HG03442 (cell line): ENCODE measurements at regions not wholly inside any gene's neighbourhood (a gene's known extent, or its start where the extent isn't known, plus 50 kb on each side); places are given as distances from the start of the nearest gene placed in this dataset.
"Not testable (repeated sequence)": the region's sequence is repeated elsewhere in the genome, so short reads cannot be mapped to it uniquely, and the experiment has no call there.

Experiments used
- ATAC-seq: cut with Tn5 transposase; IDR thresholded peaks from one replicate; pipeline ENCODE4 v1.9.1; 2021; ENCODE audit warnings: mild to moderate bottlenecking, moderate library complexity; ENCODE audit not compliant: unreplicated experiment

DNA sequence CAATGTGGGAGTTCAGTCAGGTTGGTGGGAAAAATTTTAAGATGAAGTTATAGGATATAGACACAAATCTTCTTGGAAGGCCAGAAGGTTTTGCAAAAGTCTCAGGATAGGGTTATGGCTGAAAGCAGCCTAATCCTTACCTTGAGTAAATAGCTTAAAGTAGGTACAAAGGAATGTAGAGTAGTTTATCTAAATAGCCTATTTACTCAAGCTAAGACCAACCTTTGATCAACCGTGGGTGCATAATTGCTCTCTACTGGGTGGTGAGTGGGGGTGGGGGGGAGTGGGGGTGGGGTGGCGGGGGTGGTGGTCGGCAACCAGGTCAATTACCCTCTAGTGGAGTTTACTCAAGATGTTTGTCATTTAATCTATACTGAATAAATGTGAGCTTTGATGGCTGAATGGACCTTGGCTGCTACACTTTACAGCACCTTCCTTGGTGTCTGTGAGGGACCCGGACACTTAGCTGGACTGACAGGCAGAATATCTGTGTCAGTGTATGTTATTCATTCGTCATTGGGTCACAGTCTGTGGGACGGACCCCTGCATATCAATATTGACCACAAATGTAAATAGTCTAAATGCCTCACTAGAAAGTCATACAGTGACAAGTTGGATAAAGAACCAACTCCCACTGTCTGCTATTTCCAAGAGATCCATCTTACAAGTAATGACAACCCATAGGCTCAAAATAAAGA lies 545.7 kb upstream of the PABPC4L start:
- no peak for ATAC-seq

GRCh38 chr4:134740290-134740689 lies 538.7 kb upstream of the PABPC4L start:
- no peak for ATAC-seq

DNA sequence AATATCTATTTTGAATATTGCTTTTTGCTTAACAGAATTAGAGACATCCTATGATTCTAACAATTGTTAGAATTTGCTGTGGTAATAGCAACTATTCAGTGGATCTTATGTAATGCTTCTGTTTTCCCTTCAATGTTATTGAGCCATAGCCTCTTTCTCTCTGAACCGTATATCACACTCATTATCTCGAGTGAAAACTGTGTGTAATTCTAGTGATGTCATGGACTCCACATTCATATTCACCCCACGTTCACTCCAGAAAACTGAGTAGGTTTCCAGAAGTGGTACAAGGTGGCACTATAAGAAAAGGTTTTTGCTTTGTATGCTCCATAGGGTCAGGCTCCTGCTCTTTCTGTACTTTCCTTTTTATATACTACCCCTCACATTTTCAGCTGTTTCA lies 534.3 kb upstream of the PABPC4L start:
- no peak for ATAC-seq

DNA sequence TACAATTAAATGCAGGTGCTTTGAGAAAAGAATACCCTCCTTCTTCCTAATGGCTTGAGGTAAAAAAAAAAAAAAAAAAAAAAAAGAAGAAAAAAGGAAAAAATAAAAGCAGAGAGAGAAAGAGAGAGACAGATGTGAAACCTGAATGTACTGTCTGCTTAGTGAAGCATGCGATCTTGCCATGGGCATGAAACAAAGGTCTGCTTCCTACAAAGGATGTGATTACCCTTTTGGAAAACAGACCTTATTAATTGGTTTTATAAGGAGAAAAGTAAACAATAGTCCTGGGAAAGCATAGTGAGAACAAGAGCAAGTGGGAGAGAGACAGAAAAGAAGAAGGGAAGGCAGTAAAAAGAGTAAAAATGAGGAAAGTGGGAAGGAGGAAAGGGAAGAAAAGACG lies 526.1 kb upstream of the PABPC4L start:
- no peak for ATAC-seq

GRCh38 chr4:134722306-134722705 lies 520.7 kb upstream of the PABPC4L start:
- ATAC-seq, result no peak

DNA sequence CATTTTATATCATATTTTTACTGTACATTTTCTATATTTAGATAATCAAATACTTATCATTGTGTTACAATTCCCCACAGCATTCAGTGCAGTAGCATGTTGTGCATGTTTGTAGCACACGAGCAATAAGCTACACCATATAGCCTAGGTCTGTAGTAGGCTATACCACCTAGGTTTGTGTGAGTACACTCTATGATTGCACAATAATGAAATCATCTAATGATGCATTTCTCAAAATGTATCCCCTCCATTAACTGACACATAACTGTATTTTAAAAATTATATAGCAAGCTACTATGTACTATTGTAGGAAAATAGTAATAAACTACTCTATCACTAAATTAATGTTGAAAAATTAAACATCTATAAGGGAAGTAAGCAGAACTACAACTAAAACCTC lies 518.4 kb upstream of the PABPC4L start:
- ATAC-seq, result no peak

- no peak for ATAC-seq
These were observed 507.0 kb upstream of the PABPC4L start for GRCh38 chr4:134708616-134709015.

GRCh38 chr4:134708026-134708425 lies 506.4 kb upstream of the PABPC4L start:
- no peak for ATAC-seq

- no peak for ATAC-seq
These were observed 500.8 kb upstream of the PABPC4L start for GRCh38 chr4:134702374-134702773.

DNA sequence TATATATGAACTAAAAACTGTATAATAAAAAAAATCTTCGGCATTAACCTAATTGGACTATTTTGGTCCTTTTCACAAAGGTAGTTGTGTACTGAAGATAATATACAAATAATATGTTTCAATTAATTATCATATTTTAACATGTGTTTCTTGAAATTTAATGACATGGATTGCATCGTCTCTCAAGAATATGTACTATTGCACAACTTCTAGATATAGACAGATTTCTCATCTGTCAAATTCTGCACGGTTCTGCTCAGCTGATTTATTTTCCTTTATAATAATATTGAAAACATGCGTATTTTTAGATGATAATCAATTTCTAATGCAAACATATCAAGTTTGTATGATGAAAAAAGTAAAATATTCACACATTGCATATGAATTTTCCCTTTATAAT lies 498.7 kb upstream of the PABPC4L start:
- no peak for ATAC-seq

- not testable (repeated sequence) for ATAC-seq
These were observed 497.2 kb upstream of the PABPC4L start for GRCh38 chr4:134698831-134699230.

- no peak for ATAC-seq
These were observed 493.8 kb upstream of the PABPC4L start for GRCh38 chr4:134695433-134695832.

- ATAC-seq, result no peak
These were observed 490.3 kb upstream of the PABPC4L start for GRCh38 chr4:134691915-134692314.

DNA sequence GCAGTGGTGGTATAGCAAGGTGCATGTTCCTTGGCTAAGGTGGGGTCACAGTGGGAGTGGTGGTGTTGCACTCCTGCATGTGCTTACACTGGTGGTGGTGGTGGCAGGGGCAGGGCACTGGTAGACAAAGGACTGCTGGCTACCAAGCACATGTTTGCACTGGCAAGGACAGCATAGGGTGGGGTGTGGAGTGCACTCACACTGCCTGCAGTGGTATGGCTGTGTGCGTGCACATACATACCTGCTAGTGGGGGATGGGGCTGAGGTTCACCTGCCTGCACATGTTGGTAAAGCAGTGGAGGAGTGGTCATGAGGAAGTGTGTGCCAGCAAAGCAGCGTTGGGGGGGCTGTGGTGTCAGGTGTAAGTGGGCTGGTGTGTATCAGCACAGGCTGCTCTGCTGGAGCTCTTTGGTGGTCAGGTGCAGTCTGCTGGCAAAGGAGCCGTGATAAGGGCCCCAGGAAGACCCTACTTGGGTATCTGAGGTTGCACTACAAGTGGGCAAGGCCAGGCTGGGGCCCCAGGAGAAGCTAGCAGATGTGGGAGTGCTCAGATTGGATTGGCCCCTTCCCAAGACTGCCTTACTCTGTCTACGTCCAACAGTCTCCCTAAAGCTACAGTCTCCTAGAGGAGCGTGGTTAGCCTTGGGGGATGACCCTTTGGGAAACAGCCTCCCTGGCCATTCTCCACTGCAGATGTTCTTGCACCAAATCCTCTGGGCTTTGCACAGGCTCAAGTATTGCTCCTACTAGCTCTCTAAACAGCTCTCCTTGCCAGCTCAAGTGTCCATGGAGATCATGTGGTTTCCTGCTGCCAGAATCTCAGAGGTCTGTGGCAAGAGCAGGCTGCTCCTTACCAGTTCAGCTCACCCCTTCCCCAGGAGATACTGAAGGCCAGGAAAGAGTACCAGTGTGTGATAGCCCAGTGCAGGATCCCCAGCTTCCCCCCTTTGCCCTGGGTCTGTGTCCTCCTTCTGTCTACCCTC lies 486.3 kb upstream of the PABPC4L start:
- no peak for ATAC-seq

- no peak for ATAC-seq
These were observed 475.7 kb upstream of the PABPC4L start for GRCh38 chr4:134677209-134677814.

GRCh38 chr4:134668237-134668636 lies 466.6 kb upstream of the PABPC4L start:
- ATAC-seq, result no peak

DNA sequence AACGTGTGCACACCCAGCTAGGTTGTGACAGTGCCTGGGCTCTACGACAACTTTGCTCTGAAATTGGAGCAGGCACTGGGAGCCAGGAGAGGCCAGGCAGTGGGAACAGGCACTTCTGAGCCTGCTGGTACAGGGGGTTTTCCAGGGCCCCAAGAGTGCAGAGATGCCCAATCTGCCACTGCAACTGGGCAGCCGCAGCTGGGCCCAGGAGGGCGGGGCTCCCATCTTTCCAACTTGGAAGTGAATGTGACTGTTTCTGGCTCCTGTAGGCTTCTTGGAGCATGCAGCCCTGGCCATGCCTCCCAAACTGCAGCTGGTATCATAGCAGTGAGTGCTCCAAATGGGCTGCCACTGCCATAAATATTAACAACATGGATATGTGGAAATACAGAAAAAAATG lies 465.1 kb upstream of the PABPC4L start:
- ATAC-seq, result no peak

DNA sequence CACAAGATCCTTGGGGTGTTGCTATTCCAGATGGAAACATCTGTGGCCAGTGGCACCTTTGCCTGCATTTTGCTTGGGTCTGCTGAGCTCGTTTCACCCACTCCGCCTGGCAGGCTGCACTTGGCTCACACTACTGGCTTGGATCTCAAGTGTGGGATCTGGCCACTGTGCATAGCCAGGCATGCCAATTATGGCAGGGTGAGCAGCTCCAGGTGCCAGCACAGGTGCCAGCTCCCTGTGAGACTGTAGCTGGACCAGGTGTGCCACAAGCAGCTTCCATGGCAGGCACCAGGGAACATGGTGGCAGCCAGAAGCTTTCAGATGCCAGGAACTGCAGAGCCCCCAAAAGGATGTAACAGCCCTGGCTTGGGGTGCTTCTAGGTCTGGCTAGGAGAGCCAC lies 463.8 kb upstream of the PABPC4L start:
- no peak for ATAC-seq

DNA sequence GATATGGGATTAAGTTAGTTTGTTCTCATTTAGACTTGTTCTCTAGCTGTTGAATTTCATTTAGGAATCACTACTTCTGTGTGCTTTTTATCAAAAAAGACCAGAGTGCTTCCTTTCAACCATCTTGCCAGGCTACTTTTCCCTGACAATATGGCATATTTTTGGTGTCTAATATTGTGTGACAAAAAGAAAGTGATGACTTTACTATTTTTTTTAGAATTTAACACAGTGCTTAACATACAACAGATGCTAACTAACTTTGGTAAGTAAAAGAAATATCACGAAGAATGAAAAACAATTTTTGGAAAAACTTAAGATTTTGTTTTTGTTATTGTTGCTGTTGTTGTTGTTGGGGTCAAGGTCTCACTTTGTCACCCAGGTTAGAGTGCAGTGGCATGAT lies 462.2 kb upstream of the PABPC4L start:
- ATAC-seq, result no peak

GRCh38 chr4:134650461-134650860 lies 448.9 kb upstream of the PABPC4L start:
- no peak for ATAC-seq

- no peak for ATAC-seq
These were observed 444.2 kb upstream of the PABPC4L start for GRCh38 chr4:134645778-134646177.
